WTC11 (cell line): ENCODE measurements at regions not wholly inside any gene's neighbourhood (a gene's known extent, or its start where the extent isn't known, plus 50 kb on each side); places are given as distances from the start of the nearest gene placed in this dataset.

ENCODE experiments used
- ATAC-seq: fragments of 200-7000 bp; cut with Tn5 transposase; 2 replicates; pipeline ENCODE4 v1.10.0; 2021; ENCODE audit warnings: mild to moderate bottlenecking, moderate library complexity
- CTCF ChIA-PET: fragments of 300-600 bp; sonication (Branson Sonifier 250); formaldehyde crosslinking; loops from one replicate; lab custom pipeline; 2021; ENCODE audit warnings: antibody characterized with exemption; lab: Charles Lee
- POLR2A ChIA-PET: fragments of 350-600 bp; sonication (Branson Sonifier 250); formaldehyde crosslinking; loops from one replicate; lab custom pipeline; 2021; ENCODE audit warnings: antibody characterized with exemption; lab: Charles Lee
- DNase-seq: peaks from one replicate; pipeline ENCODE4 v3.0.0; 2021; ENCODE audit warnings: low spot score
- H3K27ac Mint-ChIP-seq: 2 replicates; pipeline ENCODE4 v1.8.0; 2021; ENCODE audit warnings: mixed read lengths
- H3K27me3 Mint-ChIP-seq: 2 replicates; pipeline ENCODE4 v1.8.0; 2021; ENCODE audit warnings: low read depth, mild to moderate bottlenecking, moderate library complexity, mixed read lengths
- H3K36me3 Mint-ChIP-seq: 2 replicates; pipeline ENCODE4 v1.8.0; 2021; ENCODE audit warnings: mixed read lengths
- H3K4me1 Mint-ChIP-seq: 2 replicates; pipeline ENCODE4 v1.8.0; 2022; ENCODE audit warnings: mixed read lengths
- H3K4me3 Mint-ChIP-seq: 2 replicates; pipeline ENCODE4 v1.8.0; 2021; ENCODE audit warnings: mild to moderate bottlenecking, moderate library complexity, mixed read lengths
- H3K9me3 Mint-ChIP-seq: 2 replicates; pipeline ENCODE4 v1.8.0; 2021; ENCODE audit warnings: mixed read lengths
- ATF3 ChIP-seq: sonication (generic); formaldehyde crosslinking; conservative IDR thresholded peaks from 2 replicates; pipeline ENCODE4 v1.8.1; 2022; ENCODE audit warnings: mild to moderate bottlenecking, missing genetic modification reagents
- ATF6 ChIP-seq: sonication (generic); formaldehyde crosslinking; IDR thresholded peaks from 2 replicates; pipeline ENCODE4 v1.8.1; 2023; ENCODE audit warnings: mild to moderate bottlenecking, missing genetic modification reagents
- CDX4 ChIP-seq: fragments of 250-450 bp; sonication (Bioruptor Pico); IDR thresholded peaks from 2 replicates; pipeline ENCODE4 v1.9.0; 2021; ENCODE audit warnings: moderate library complexity, mild to moderate bottlenecking, inconsistent platforms, borderline replicate concordance
- E2F1 ChIP-seq: sonication (generic); formaldehyde crosslinking; IDR thresholded peaks from 2 replicates; pipeline ENCODE4 v1.8.0; 2022; ENCODE audit warnings: mild to moderate bottlenecking, missing genetic modification reagents
- GABPB1 ChIP-seq: sonication (generic); formaldehyde crosslinking; IDR thresholded peaks from 2 replicates; pipeline ENCODE4 v1.8.1; 2023; ENCODE audit warnings: mild to moderate bottlenecking, missing genetic modification reagents
- NFE2L1 ChIP-seq: sonication (generic); formaldehyde crosslinking; IDR thresholded peaks from 2 replicates; pipeline ENCODE4 v1.8.1; 2023; ENCODE audit warnings: missing genetic modification reagents
- NR2C2 ChIP-seq: sonication (generic); formaldehyde crosslinking; IDR thresholded peaks from 2 replicates; pipeline ENCODE4 v1.8.0; 2022; ENCODE audit warnings: mild to moderate bottlenecking, missing genetic modification reagents
- NR3C1 ChIP-seq: sonication (generic); formaldehyde crosslinking; conservative IDR thresholded peaks from 2 replicates; pipeline ENCODE4 v1.8.1; 2023; ENCODE audit warnings: low read depth, mild to moderate bottlenecking, missing genetic modification reagents
- PREB ChIP-seq: sonication (generic); formaldehyde crosslinking; IDR thresholded peaks from 2 replicates; pipeline ENCODE4 v1.8.1; 2022; ENCODE audit warnings: mild to moderate bottlenecking, missing genetic modification reagents, moderate library complexity, borderline replicate concordance
- STAT6 ChIP-seq: sonication (generic); formaldehyde crosslinking; conservative IDR thresholded peaks from 2 replicates; pipeline ENCODE4 v1.8.1; 2023; ENCODE audit warnings: mild to moderate bottlenecking, low read depth, missing genetic modification reagents, moderate library complexity
- TEAD1 ChIP-seq: sonication (generic); formaldehyde crosslinking; IDR thresholded peaks from 2 replicates; pipeline ENCODE4 v1.8.0; 2022; ENCODE audit warnings: mild to moderate bottlenecking, missing genetic modification reagents
- USF1 ChIP-seq: sonication (generic); formaldehyde crosslinking; IDR thresholded peaks from 2 replicates; pipeline ENCODE4 v1.8.0; 2022; ENCODE audit warnings: mild to moderate bottlenecking, missing genetic modification reagents
- ZMAT4 ChIP-seq: fragments of 250-450 bp; sonication (Bioruptor Pico); IDR thresholded peaks from 2 replicates; pipeline ENCODE4 v1.9.0; 2021; ENCODE audit warnings: mild to moderate bottlenecking
- ZNF138 ChIP-seq: sonication (generic); formaldehyde crosslinking; conservative IDR thresholded peaks from 2 replicates; pipeline ENCODE4 v1.8.1; 2022; ENCODE audit warnings: mild to moderate bottlenecking, moderate library complexity, missing genetic modification reagents
- ZNF416 ChIP-seq: fragments of 250-450 bp; sonication (Bioruptor Pico); IDR thresholded peaks from 2 replicates; pipeline ENCODE4 v1.9.0; 2021; ENCODE audit warnings: mild to moderate bottlenecking, inconsistent platforms
- ZNF425 ChIP-seq: fragments of 250-450 bp; sonication (Bioruptor Pico); conservative IDR thresholded peaks from 2 replicates; pipeline ENCODE4 v1.9.0; 2021; ENCODE audit warnings: mild to moderate bottlenecking

- peaks cover 54% of the 10 kb centered on the region for H3K27me3 Mint-ChIP-seq
- ChIA-PET POLR2A (no interaction called here), CTCF (no interaction called here)
- H3K4me3 Mint-ChIP-seq = no peak overlapping the region
- H3K4me1 Mint-ChIP-seq = peaks cover 34% of the 10 kb centered on the region
- H3K27ac Mint-ChIP-seq = no peak overlapping the region
- DNase-seq = no peak
- H3K36me3 Mint-ChIP-seq = no peaks in the 10 kb centered on the region
- ATAC-seq = no peak
- TF ChIP-seq ZNF138 (CRISPR knock-in tag) (no peak), ZMAT4 (CRISPR knock-in tag) (no peak)
- H3K9me3 Mint-ChIP-seq = no peaks in the 10 kb centered on the region
These were observed 248.5 kb upstream of the TUT7 start for GRCh38 chr9:86602715-86603114.

GRCh38 chr9:86601697-86602096 lies 247.5 kb upstream of the TUT7 start:
- Mint-ChIP-seq H3K9me3 (peaks cover 9% of the 10 kb centered on the region), H3K27me3 (peaks cover 58% of the 10 kb centered on the region), H3K27ac (no peak overlapping the region), H3K4me1 (peaks cover 34% of the 10 kb centered on the region), H3K36me3 (no peaks in the 10 kb centered on the region), H3K4me3 (no peak overlapping the region)
- ATAC-seq (no peak), DNase-seq (no peak)
- CTCF ChIA-PET = no interaction called here
- POLR2A ChIA-PET = no interaction called here
- TF ChIP-seq PREB (CRISPR knock-in tag) (no peak), ZNF425 (no peak)

- H3K4me3 Mint-ChIP-seq = no peak overlapping the region
- H3K4me1 Mint-ChIP-seq = peaks cover 34% of the 10 kb centered on the region
- peaks cover 60% of the 10 kb centered on the region for H3K27me3 Mint-ChIP-seq
- H3K9me3 Mint-ChIP-seq = peaks cover 14% of the 10 kb centered on the region
- H3K36me3 Mint-ChIP-seq = peaks cover 3% of the 10 kb centered on the region; the same call in 1 of the 2 replicates
- ATAC-seq = no peak
- H3K27ac Mint-ChIP-seq = no peak overlapping the region
- DNase-seq = no peak
- POLR2A ChIA-PET = no interaction called here
- CTCF ChIA-PET = interaction anchor here (0.8 kb wide), 1 partner anchor 37 kb away, joined by 4 read pairs; no protein-coding TSS in a partner anchor
- TF ChIP-seq NFE2L1 (CRISPR knock-in tag) (no peak), USF1 (CRISPR knock-in tag) (no peak), ATF3 (CRISPR knock-in tag) (no peak), ATF6 (CRISPR knock-in tag) (no peak), ZNF416 (CRISPR knock-in tag) (no peak), E2F1 (no peak), CDX4 (CRISPR knock-in tag) (no peak), NR2C2 (no peak), NR3C1 (CRISPR knock-in tag) (no peak), STAT6 (CRISPR knock-in tag) (no peak), TEAD1 (CRISPR knock-in tag) (no peak), GABPB1 (CRISPR knock-in tag) (no peak)
These were observed 246.8 kb upstream of the TUT7 start for GRCh38 chr9:86600977-86601376.
